SU-DHL-6 (cell line): ENCODE measurements at regions not wholly inside any gene's neighbourhood (a gene's known extent, or its start where the extent isn't known, plus 50 kb on each side); places are given as distances from the start of the nearest gene placed in this dataset.

Experiments
- EZH2phosphoT487 ChIP-seq: fragments of 200-600 bp; sonication (generic), shearing (Covaris generic); conservative IDR thresholded peaks from 2 replicates; pipeline ENCODE4 v1.6.1; 2018; ENCODE audit warnings: mild to moderate bottlenecking, antibody characterized with exemption, low read length, moderate library complexity, mixed read lengths
- TF ChIP-seq, protein P1 (sequence below): fragments of 200-600 bp; sonication (generic); IDR thresholded peaks from one replicate; pipeline ENCODE4 v1.5.1; 2017; ENCODE audit warnings: antibody characterized with exemption, mild to moderate bottlenecking, low read length, moderate library complexity; ENCODE audit not compliant: insufficient read depth, poor library complexity, severe bottlenecking

- TF ChIP-seq, protein P1, sequence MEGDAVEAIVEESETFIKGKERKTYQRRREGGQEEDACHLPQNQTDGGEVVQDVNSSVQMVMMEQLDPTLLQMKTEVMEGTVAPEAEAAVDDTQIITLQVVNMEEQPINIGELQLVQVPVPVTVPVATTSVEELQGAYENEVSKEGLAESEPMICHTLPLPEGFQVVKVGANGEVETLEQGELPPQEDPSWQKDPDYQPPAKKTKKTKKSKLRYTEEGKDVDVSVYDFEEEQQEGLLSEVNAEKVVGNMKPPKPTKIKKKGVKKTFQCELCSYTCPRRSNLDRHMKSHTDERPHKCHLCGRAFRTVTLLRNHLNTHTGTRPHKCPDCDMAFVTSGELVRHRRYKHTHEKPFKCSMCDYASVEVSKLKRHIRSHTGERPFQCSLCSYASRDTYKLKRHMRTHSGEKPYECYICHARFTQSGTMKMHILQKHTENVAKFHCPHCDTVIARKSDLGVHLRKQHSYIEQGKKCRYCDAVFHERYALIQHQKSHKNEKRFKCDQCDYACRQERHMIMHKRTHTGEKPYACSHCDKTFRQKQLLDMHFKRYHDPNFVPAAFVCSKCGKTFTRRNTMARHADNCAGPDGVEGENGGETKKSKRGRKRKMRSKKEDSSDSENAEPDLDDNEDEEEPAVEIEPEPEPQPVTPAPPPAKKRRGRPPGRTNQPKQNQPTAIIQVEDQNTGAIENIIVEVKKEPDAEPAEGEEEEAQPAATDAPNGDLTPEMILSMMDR: no peak
- TF ChIP-seq EZH2phosphoT487: no peak
Measured at GRCh38 chr12:116434155-116435011, 124.8 kb upstream of the MAP1LC3B2 start.
